Liver (tissue), 8 donors: ENCODE measurements at regions not wholly inside any gene's neighbourhood (a gene's known extent, or its start where the extent isn't known, plus 50 kb on each side); places are given as distances from the start of the nearest gene placed in this dataset.

Source experiments
- DNase-seq: peaks from one replicate; pipeline ENCODE4 v3.0.0-alpha.2; 2017; ENCODE audit warnings: low spot score
- H3K27ac ChIP-seq, 2 donors: one replicate each; pipeline ENCODE4 v1.7.0; 2013; ENCODE audit warnings: inconsistent platforms in 2 of 2, low read length in 2 of 2, control low read depth in 1 of 2, low read depth in 1 of 2, mild to moderate bottlenecking in 1 of 2
- H3K27me3 ChIP-seq, 4 donors: one replicate each; pipeline versions ENCODE4 v1.6.1 to v1.7.0; 2013; ENCODE audit warnings: low read length in 3 of 4, inconsistent platforms in 1 of 4, mild to moderate bottlenecking in 1 of 4, moderate library complexity in 1 of 4; ENCODE audit not compliant: control insufficient read depth in 4 of 4, insufficient read depth in 4 of 4
- H3K36me3 ChIP-seq, 4 donors: one replicate each; pipeline versions ENCODE4 v1.6.1 to v1.7.0; 2013; ENCODE audit warnings: low read length in 3 of 4, mild to moderate bottlenecking in 3 of 4, low read depth in 1 of 4, moderate library complexity in 1 of 4; ENCODE audit not compliant: control insufficient read depth in 4 of 4, insufficient read depth in 3 of 4
- H3K4me1 ChIP-seq, 4 donors: one replicate each; pipeline versions ENCODE4 v1.6.1 to v1.7.0; 2013; ENCODE audit warnings: low read length in 3 of 4, mild to moderate bottlenecking in 3 of 4, moderate library complexity in 1 of 4; ENCODE audit not compliant: control insufficient read depth in 4 of 4, insufficient read depth in 4 of 4
- H3K4me3 ChIP-seq, 3 donors: one replicate each; pipeline versions ENCODE4 v1.6.1 to v1.7.0; 2013; ENCODE audit warnings: low read length in 3 of 3, control low read depth in 1 of 3, low read depth in 1 of 3, mild to moderate bottlenecking in 1 of 3
- H3K9ac ChIP-seq, 2 donors: one replicate each; pipeline ENCODE4 v1.7.0; 2013; ENCODE audit warnings: low read length in 2 of 2, mild to moderate bottlenecking in 2 of 2, moderate library complexity in 2 of 2, control low read depth in 1 of 2, low read depth in 1 of 2
- H3K9me3 ChIP-seq, 4 donors: one replicate each; pipeline versions ENCODE4 v1.6.1 to v1.7.0; 2013; ENCODE audit warnings: low read length in 3 of 4; ENCODE audit not compliant: control insufficient read depth in 4 of 4
- GABPA ChIP-seq, 2 donors: IDR thresholded peaks in 1 of 2; conservative IDR thresholded peaks in 1 of 2; 2 replicates each; pipeline ENCODE4 v1.6.1; 2016; ENCODE audit warnings: antibody characterized with exemption in 2 of 2, mild to moderate bottlenecking in 1 of 2, moderate library complexity in 1 of 2
- HNF4A ChIP-seq, 2 donors: conservative IDR thresholded peaks; 2 replicates each; pipeline ENCODE4 v1.6.1; 2016; ENCODE audit warnings: antibody characterized with exemption in 2 of 2, mild to moderate bottlenecking in 2 of 2
- HNF4G ChIP-seq: IDR thresholded peaks from 2 replicates; pipeline ENCODE4 v1.6.1; 2016; ENCODE audit warnings: antibody characterized with exemption
- JUND ChIP-seq, 2 donors: IDR thresholded peaks; 2 replicates each; pipeline ENCODE4 v1.6.1; 2016; ENCODE audit warnings: antibody characterized with exemption in 2 of 2
- NR2F2 ChIP-seq: IDR thresholded peaks from 2 replicates; pipeline ENCODE4 v1.6.1; 2016; ENCODE audit warnings: antibody characterized with exemption
- RAD21 ChIP-seq, 2 donors: IDR thresholded peaks; 2 replicates each; pipeline ENCODE4 v1.6.1; 2016; ENCODE audit warnings: antibody characterized with exemption in 2 of 2, mild to moderate bottlenecking in 2 of 2
- RXRA ChIP-seq, 2 donors: IDR thresholded peaks; 2 replicates each; pipeline ENCODE4 v1.6.1; 2017 to 2018; ENCODE audit warnings: antibody characterized with exemption in 2 of 2, mild to moderate bottlenecking in 1 of 2
- SP1 ChIP-seq: IDR thresholded peaks from 2 replicates; pipeline ENCODE4 v1.6.1; 2018; ENCODE audit warnings: antibody characterized with exemption, mild to moderate bottlenecking
- YY1 ChIP-seq: IDR thresholded peaks from 2 replicates; pipeline ENCODE4 v1.6.1; 2016; ENCODE audit warnings: antibody characterized with exemption, mild to moderate bottlenecking
- WGBS: extraction: QIAGEN DNeasy Blood & Tissue Kit; methylation state at CpG from one replicate; pipeline ENCODE4 v1.1.7; 2013; 5-methylcytosine and 5-hydroxymethylcytosine counted together
- TF ChIP-seq, protein P1 (sequence below): IDR thresholded peaks from 2 replicates; pipeline ENCODE4 v1.6.1; 2016; ENCODE audit warnings: antibody characterized with exemption
- TF ChIP-seq, protein P2 (sequence below): IDR thresholded peaks from 2 replicates; pipeline ENCODE4 v1.6.1; 2016; ENCODE audit warnings: antibody characterized with exemption
- TF ChIP-seq, protein P3 (sequence below): fragments of 150-350 bp; IDR thresholded peaks from 2 replicates; pipeline ENCODE4 v1.5.1; 2017; ENCODE audit warnings: improper control_type of control experiment, low read depth, low read length; ENCODE audit not compliant: missing input control
- TF ChIP-seq, protein P4 (sequence below): IDR thresholded peaks from 2 replicates; pipeline ENCODE4 v1.6.1; 2016; ENCODE audit warnings: antibody characterized with exemption
- donor health status: healthy.
- donor health status: healthy.
- donor health status: healthy.
- donor health status: healthy.
- donor health status: healthy.

DNA sequence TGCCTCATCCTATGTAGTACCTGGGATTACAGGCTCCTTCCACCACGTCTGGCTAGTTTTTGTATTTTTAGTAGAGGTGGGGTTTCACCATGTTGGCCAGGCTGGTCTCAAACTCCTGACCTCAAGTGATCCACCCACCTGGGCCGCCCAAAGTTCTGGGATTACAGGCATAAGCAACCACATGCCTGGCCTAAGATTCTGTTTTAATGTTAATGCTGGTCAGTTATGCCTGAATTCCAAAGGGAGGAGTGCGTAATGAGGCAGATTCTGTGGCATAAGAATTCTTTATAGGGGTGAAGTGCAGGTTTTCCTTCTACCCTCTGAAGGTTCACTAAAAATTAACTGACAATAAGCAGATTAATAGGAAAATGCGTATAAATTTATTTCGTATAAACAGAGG, 1343.8 kb upstream of the LRRTM1 start:
- no peaks in the 10 kb centered on the region for H3K9me3 ChIP-seq
- no peak overlapping the region for H3K27ac ChIP-seq
- H3K27me3 ChIP-seq = no peaks in the 10 kb centered on the region
- no peaks in the 10 kb centered on the region for H3K36me3 ChIP-seq
- no peaks in the 10 kb centered on the region for H3K4me1 ChIP-seq
- no peak overlapping the region for H3K4me3 ChIP-seq
- H3K9ac ChIP-seq = no peak overlapping the region
- TF ChIP-seq HNF4G = no peak
- TF ChIP-seq JUND (IDR thresholded peaks at IDR 0.05) = no peak
- TF ChIP-seq, protein P1, sequence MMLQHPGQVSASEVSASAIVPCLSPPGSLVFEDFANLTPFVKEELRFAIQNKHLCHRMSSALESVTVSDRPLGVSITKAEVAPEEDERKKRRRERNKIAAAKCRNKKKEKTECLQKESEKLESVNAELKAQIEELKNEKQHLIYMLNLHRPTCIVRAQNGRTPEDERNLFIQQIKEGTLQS = no peak
- no peak for DNase-seq
- 67% methylated on average over 5 of the region's 5 CpGs for WGBS

DNA sequence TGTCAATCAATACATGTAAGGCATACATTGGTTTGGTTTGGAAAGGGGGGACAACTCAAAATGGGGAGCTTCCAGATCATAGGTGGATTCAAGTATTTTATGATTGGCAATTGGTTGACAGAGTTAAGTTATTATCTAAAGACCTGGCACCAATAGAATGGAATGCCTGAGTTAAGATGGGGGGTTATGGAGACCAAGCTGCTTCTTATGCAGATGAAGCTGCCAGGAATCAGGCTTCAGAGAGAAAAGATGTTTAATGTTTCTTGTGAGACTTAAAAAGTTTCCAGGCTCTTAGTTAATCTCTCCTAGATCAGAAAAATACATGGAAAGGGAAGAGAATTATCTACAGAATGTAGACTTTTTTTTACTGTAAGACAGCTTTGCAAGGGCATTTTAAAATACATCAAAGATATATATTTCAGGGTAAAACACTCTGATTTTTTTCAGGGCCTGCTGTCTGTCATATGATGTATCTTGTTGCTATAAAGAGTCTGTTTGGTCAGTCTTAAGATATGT, 1343.2 kb upstream of the LRRTM1 start:
- no peaks in the 10 kb centered on the region for H3K4me1 ChIP-seq
- H3K27me3 ChIP-seq = no peaks in the 10 kb centered on the region
- H3K4me3 ChIP-seq = no peak overlapping the region
- H3K9me3 ChIP-seq = no peaks in the 10 kb centered on the region
- DNase-seq = no peak
- H3K36me3 ChIP-seq = no peaks in the 10 kb centered on the region
- TF ChIP-seq GABPA (IDR thresholded peaks at IDR 0.05 in 1 of 2, conservative IDR thresholded peaks at IDR 0.05 in 1 of 2) (no peak), RXRA (IDR thresholded peaks at IDR 0.05) (no peak), HNF4G (no peak), SP1 (no peak)
- TF ChIP-seq, protein P2, sequence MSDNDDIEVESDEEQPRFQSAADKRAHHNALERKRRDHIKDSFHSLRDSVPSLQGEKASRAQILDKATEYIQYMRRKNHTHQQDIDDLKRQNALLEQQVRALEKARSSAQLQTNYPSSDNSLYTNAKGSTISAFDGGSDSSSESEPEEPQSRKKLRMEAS = no peak
- no peak overlapping the region for H3K27ac ChIP-seq
- H3K9ac ChIP-seq = no peak overlapping the region

DNA sequence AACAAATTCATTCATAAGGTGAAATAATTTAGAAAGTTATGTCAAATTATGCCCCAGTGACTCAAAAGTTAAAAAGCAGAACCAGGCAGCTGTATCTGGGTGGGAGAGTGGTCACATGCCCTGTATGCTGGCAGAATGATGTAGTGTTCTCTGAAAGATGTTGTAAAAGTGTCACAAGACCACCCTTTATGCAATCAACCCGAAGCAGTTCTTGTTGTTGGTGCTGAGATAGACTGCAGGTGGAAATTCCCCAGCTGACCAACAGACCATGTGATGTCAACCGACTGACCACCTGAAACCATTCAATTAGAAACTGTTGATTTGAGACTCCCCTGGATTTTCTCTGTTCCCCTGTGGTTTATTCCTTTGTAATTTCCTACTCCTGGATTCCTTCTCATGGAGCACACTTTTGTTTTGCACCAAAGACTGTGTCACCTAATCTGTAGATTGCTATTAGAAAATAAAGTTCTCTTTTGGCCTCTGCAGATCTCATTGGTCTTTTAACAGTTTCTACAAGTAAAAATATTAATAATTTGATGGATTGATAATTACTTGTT, 1341.3 kb upstream of the LRRTM1 start:
- Histone ChIP-seq H3K4me1 (no peaks in the 10 kb centered on the region), H3K27me3 (no peaks in the 10 kb centered on the region), H3K27ac (no peak overlapping the region), H3K9me3 (no peaks in the 10 kb centered on the region), H3K4me3 (no peak overlapping the region), H3K9ac (no peak overlapping the region), H3K36me3 (no peaks in the 10 kb centered on the region)
- DNase-seq = no peak
- WGBS = 47% methylated on average over 2 of the region's 2 CpGs
- no peak for TF ChIP-seq RAD21 (IDR thresholded peaks at IDR 0.05)
- no peak for TF ChIP-seq JUND (IDR thresholded peaks at IDR 0.05)
- no peak for TF ChIP-seq HNF4A (conservative IDR thresholded peaks at IDR 0.05)
- TF ChIP-seq, protein P3, sequence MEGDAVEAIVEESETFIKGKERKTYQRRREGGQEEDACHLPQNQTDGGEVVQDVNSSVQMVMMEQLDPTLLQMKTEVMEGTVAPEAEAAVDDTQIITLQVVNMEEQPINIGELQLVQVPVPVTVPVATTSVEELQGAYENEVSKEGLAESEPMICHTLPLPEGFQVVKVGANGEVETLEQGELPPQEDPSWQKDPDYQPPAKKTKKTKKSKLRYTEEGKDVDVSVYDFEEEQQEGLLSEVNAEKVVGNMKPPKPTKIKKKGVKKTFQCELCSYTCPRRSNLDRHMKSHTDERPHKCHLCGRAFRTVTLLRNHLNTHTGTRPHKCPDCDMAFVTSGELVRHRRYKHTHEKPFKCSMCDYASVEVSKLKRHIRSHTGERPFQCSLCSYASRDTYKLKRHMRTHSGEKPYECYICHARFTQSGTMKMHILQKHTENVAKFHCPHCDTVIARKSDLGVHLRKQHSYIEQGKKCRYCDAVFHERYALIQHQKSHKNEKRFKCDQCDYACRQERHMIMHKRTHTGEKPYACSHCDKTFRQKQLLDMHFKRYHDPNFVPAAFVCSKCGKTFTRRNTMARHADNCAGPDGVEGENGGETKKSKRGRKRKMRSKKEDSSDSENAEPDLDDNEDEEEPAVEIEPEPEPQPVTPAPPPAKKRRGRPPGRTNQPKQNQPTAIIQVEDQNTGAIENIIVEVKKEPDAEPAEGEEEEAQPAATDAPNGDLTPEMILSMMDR = no peak
- no peak for TF ChIP-seq SP1
- TF ChIP-seq, protein P2 = no peak
- TF ChIP-seq, protein P4, sequence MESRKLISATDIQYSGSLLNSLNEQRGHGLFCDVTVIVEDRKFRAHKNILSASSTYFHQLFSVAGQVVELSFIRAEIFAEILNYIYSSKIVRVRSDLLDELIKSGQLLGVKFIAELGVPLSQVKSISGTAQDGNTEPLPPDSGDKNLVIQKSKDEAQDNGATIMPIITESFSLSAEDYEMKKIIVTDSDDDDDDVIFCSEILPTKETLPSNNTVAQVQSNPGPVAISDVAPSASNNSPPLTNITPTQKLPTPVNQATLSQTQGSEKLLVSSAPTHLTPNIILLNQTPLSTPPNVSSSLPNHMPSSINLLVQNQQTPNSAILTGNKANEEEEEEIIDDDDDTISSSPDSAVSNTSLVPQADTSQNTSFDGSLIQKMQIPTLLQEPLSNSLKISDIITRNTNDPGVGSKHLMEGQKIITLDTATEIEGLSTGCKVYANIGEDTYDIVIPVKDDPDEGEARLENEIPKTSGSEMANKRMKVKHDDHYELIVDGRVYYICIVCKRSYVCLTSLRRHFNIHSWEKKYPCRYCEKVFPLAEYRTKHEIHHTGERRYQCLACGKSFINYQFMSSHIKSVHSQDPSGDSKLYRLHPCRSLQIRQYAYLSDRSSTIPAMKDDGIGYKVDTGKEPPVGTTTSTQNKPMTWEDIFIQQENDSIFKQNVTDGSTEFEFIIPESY = no peak
- TF ChIP-seq GABPA (IDR thresholded peaks at IDR 0.05 in 1 of 2, conservative IDR thresholded peaks at IDR 0.05 in 1 of 2) = no peak
- TF ChIP-seq HNF4G = no peak
- no peak for TF ChIP-seq YY1
- TF ChIP-seq NR2F2 = no peak
